Suppressor macrophage treated with lipopolysaccharide for 1 hour (primary cell): ENCODE measurements at regions not wholly inside any gene's neighbourhood (a gene's known extent, or its start where the extent isn't known, plus 50 kb on each side); places are given as distances from the start of the nearest gene placed in this dataset.

Source experiments
- DNase-seq, 3 donors: peaks; one replicate each; pipeline ENCODE4 v3.0.0-alpha.2; 2020 to 2022

DNA sequence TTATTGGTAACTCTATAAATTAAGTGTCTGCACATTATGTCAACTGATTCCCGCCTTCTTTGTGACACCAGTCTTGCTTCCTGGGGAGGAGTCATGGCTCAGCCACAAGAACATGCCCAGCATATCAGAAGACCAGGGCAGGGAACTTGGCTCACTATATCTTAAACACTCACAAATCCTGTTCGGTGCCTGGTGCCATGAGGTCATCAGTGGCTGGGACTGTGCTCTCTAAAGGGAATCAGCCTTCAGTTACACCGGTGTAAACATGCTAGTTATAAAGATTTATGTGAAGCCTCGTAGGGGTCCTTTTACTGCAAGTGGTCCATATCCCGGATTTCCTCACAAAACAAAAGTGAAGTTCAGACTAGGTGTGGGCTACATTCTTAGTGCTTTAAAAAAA lies 73.1 kb upstream of the ZNF521 start:
- DNase-seq: no peak

DNA sequence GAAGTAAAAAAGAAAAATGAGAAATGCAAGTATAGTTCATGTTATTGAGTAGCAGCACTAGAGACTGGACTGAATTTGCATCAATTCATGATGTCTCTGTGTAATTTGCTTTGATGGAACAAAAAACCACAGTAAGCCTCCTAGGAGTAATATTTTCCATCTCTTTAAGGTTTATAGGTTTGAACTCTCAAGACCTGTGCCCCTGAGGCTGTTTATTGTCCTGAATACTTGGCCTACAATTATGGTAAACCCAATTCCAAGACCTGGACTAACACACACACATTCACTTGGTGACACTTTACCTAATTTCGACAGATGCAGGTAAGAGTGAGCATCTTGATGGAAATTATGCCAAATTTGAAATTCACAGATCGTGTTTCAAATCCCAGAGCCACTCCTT lies 71.8 kb upstream of the ZNF521 start:
- DNase-seq: no peak

DNA sequence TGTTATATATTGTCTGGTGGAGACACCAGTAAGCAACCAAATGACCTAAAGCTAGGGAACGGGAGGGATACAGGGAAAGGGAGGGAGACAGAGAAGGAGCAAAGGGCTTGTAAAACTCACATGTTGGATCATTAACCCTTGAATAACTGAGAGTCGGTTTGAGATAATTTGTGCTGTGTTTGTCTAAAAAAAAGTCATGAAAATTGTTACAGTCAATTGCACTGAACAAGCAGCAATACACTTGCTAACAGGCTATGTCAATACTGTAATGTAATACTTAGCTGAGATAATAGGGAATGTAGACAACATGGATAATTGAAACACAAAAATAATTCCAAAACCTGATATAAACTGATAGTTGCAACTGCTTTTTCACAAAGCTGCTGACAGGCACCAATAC lies 71.3 kb upstream of the ZNF521 start:
- DNase-seq: no peak

DNA sequence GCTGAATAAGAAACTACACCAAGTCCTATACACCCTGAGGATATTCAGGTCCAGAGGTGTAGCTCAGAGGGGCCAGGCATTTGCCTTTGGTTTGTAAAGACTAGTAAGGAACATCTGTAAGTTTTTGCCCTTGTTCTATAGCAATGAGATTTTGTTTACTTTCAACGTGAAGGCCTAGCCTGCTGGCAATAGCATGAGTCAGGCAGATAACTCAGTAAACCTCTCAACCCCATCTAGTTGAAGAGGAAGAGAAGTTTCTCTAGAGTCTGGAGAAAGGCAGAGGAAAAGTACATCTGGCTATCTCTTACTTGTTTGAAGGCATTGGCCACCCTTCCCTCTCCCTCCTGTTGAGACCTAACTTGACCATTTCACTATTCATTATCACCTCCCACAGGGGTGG lies 70.3 kb upstream of the ZNF521 start:
- no peak for DNase-seq

DNA sequence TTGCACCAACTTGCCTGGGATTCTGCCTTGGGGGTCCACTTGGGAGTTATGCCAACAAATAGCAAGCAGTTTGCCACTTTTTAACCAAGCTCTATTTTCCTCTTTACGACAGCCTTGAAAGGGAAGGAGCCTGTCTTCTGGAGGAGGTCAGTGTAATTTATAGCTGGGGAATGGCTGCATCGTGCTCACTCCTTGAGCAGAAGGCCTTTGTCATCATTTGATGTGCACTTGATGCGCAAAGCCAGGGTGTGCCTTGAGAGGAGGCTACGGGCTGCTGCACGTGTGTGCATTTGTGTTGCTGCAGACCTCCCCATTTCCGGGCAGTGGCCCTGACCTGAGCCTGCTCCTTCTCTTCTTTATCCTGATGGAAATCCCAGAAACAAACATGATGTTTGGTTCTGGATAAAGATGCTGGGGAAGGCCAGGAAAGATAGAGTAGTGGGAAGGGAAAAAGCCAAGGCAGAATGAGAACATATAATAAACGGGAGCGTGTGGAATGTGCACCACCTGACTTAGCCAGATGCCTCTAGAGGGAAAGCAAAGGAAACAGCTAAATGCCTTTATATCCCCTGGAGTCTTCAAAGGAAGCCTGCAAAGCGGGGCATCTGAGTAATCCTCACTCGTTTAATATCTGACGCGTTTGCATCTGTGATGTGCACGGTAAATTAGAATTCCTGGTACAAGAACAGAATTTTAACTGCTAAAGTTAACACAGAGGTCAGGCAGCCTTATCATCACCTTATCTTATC lies 68.3 kb upstream of the ZNF521 start:
- no peak for DNase-seq

DNA sequence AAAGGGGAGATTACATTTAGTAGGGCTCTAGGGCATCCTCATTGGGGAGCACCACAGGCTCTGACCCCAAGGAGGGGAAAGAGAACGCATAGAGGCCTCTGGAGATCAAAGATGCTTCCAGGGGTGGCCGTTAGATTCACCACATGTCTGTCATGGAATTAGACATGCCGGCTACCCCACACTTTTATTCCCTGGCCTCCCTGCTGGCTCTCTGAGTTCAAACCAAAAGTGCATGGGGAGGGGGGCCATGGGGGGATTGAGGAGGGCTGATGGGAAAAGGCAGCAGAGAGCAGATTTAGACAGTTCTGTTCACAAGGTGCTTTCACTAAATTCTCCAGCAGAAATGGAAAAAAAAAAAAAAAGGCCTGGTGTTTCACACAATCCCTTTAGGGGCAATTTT lies 64.4 kb upstream of the ZNF521 start:
- no peak for DNase-seq

DNA sequence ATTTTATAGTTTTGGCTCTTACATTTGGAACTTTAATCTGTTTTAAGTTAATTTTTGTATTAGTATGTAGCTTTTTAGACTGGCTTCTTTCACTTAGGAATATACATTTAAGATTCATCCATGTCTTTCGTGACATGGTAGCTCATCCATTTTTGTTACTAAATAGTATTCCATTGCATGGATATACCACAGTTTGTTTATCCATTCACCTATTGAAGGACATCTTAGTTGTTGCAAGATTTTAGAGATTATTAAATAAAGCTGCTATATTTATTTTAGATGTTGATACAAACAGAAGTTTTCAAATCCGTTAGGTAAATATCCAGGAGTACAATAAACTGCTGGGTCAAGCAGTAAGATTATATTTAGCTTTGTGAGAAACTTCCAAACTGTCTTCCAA lies 58.0 kb upstream of the ZNF521 start:
- no peak for DNase-seq

DNA sequence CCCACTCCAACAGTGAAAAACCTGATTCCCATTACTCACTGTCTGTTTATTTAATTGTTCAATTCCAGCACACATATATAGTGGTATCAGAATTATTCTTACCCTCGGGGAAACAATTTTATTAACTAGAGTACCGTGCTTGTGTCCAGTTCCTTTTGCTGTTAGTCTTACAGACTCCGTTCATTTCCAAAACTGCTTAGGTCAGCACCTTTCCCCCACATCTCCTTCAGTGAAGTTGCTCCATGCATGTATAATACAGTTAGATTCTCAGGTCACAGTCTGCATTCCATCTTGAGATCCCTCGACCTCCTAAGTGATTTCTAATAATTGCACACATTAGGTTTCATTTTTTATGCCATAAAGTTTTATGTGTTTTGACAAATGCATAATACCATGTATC lies 56.3 kb upstream of the ZNF521 start:
- no peak for DNase-seq
